ENCODE measurements at regions not wholly inside any gene's neighbourhood (a gene's known extent, or its start where the extent isn't known, plus 50 kb on each side); places are given as distances from the start of the nearest gene placed in this dataset.

DNA sequence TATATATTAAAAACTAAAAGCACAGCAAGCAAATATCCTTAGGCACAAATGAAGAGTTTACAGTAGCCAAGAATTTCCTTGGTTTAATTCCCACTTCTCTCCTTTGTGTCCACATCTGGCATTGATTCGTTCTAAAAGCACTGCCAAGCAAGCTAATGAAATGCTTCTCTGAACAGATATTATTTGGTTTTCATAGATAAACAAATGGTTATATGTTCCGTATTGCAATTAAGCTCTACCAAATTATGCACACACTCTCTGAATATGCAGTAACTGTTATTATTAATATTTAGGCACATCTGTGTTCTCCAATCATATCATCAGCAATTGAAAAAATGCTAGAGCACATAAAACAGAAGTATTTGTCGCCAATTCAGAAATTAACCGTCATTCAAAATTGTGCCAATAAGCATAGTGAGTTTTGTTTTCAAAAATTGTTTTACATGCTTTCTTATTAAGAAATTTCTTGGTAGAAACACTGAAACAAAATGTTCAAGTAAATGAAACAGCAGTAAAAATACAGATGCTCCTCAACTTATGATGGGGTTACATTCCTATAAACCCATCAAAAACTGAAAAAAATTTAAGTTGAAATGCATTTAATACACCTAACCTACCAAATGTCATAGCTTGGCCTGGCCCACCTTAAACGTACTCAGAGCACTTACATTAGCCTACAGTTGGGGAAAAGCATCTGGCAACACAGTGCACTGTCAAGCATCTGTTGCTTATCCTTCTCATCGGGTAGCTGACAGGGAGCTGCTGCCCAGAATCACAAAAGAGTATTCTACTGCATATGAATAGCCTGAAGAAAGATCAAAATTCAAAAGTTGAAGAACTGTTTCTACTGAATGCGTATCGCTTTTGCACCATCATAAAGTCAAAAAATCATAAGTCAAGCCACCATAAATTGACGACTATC, 2134.7 kb downstream of the PCDH9 start:
- TF ChIP-seq CTCF (IDR thresholded peaks at IDR 0.05) (no peak), ZFX (IDR thresholded peaks at IDR 0.05; ENCODE audit: borderline replicate concordance) (no peak)

All from 22Rv1 (cell line).